Smooth muscle cell (in vitro differentiated cells): ENCODE measurements at regions not wholly inside any gene's neighbourhood (a gene's known extent, or its start where the extent isn't known, plus 50 kb on each side); places are given as distances from the start of the nearest gene placed in this dataset.

Experiments
- DNase-seq: peaks from one replicate; lab custom pipeline; 2025; ENCODE audit not compliant: unreplicated experiment; lab: John Stamatoyannopoulos, UW
- H2AFZ ChIP-seq: fragments of 200-600 bp; sonication (generic); 2 replicates; pipeline ENCODE4 v1.6.0; 2016; ENCODE audit warnings: antibody characterized with exemption, low read depth, mild to moderate bottlenecking
- H3F3A ChIP-seq: fragments of 200-600 bp; sonication (generic); 2 replicates; pipeline ENCODE4 v1.6.0; 2017; ENCODE audit warnings: antibody characterized with exemption, low read depth
- H3K27ac ChIP-seq: fragments of 200-600 bp; sonication (generic); 2 replicates; pipeline ENCODE4 v1.5.1; 2016; ENCODE audit warnings: low read depth, mild to moderate bottlenecking
- H3K27me3 ChIP-seq: fragments of 200-600 bp; sonication (generic); 2 replicates; pipeline ENCODE4 v1.6.1; 2016; ENCODE audit warnings: low read depth, mild to moderate bottlenecking
- H3K36me3 ChIP-seq: fragments of 200-600 bp; sonication (generic); 2 replicates; pipeline ENCODE4 v1.5.1; 2016; ENCODE audit warnings: low read depth
- H3K4me1 ChIP-seq: fragments of 200-600 bp; sonication (generic); 2 replicates; pipeline ENCODE4 v1.5.1; 2016; ENCODE audit warnings: low read depth
- H3K4me2 ChIP-seq: fragments of 200-600 bp; sonication (generic); 2 replicates; pipeline ENCODE4 v1.6.0; 2016; ENCODE audit warnings: mild to moderate bottlenecking
- H3K4me3 ChIP-seq: fragments of 200-600 bp; sonication (generic); 2 replicates; pipeline ENCODE4 v1.5.1; 2016; ENCODE audit warnings: mild to moderate bottlenecking
- H3K79me2 ChIP-seq: fragments of 200-600 bp; sonication (generic); 2 replicates; pipeline ENCODE4 v1.6.0; 2016; ENCODE audit warnings: low read depth, mild to moderate bottlenecking
- H3K9ac ChIP-seq: fragments of 200-600 bp; sonication (generic); 2 replicates; pipeline ENCODE4 v1.6.0; 2016; ENCODE audit warnings: low read depth
- H3K9me3 ChIP-seq: fragments of 200-600 bp; sonication (generic); replicated peaks from 2 replicates; pipeline ENCODE4 v1.5.1; 2016; ENCODE audit warnings: low read depth
- H4K20me1 ChIP-seq: fragments of 200-600 bp; sonication (generic); 2 replicates; pipeline ENCODE4 v1.6.0; 2016; ENCODE audit warnings: low read depth
- WGBS: methylation state at CpG from one replicate; pipeline ENCODE4 v1.1.7; 2016; ENCODE audit warnings: low lambda C conversion rate; 5-methylcytosine and 5-hydroxymethylcytosine counted together
- TF ChIP-seq, protein P1 (sequence below): fragments of 200-600 bp; sonication (generic); IDR thresholded peaks from 2 replicates; pipeline ENCODE4 v1.5.1; 2017; ENCODE audit warnings: borderline replicate concordance, mild to moderate bottlenecking, antibody characterized with exemption; ENCODE audit not compliant: insufficient read depth, poor library complexity, severe bottlenecking

DNA sequence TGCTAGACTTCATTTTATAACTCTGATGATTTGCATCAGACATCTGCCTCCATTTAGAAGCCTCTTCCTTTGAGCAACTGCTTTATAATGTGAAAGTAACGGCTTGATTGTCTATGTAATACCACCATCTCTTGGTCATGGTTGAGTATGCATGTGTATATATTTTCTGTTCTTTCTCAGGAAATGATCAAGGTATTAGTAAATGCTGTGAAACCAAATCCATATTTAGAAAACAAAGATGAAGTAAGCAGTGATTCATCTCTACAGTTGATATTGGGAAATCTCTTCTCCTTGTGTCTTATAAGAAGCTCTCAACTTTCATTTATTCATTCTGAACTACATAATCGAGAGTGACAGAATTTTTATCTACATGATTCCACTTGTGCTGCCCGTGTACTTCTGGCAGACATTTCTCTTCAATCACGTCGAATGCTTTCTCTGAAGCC lies 104.6 kb upstream of the ANO3 start:
- no peak for DNase-seq
- Histone ChIP-seq H2AFZ (no peak overlapping the region), H3K27ac (no peak overlapping the region)

GRCh38 chr11:26227883-26228502 lies 103.9 kb upstream of the ANO3 start:
- 77% methylated on average over 3 of the region's 3 CpGs for WGBS
- no peak overlapping the region for H3K4me2 ChIP-seq
- no peak overlapping the region for H3K4me3 ChIP-seq
- TF ChIP-seq, protein P1, sequence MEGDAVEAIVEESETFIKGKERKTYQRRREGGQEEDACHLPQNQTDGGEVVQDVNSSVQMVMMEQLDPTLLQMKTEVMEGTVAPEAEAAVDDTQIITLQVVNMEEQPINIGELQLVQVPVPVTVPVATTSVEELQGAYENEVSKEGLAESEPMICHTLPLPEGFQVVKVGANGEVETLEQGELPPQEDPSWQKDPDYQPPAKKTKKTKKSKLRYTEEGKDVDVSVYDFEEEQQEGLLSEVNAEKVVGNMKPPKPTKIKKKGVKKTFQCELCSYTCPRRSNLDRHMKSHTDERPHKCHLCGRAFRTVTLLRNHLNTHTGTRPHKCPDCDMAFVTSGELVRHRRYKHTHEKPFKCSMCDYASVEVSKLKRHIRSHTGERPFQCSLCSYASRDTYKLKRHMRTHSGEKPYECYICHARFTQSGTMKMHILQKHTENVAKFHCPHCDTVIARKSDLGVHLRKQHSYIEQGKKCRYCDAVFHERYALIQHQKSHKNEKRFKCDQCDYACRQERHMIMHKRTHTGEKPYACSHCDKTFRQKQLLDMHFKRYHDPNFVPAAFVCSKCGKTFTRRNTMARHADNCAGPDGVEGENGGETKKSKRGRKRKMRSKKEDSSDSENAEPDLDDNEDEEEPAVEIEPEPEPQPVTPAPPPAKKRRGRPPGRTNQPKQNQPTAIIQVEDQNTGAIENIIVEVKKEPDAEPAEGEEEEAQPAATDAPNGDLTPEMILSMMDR, result no peak
- H3K27me3 ChIP-seq, result no peaks in the 10 kb centered on the region
- no peak overlapping the region for H3K9ac ChIP-seq
- H3K4me1 ChIP-seq, result no peaks in the 10 kb centered on the region
- no peak overlapping the region for H2AFZ ChIP-seq
- H3F3A ChIP-seq, result no peaks in the 10 kb centered on the region
- H4K20me1 ChIP-seq, result no peaks in the 10 kb centered on the region
- H3K9me3 ChIP-seq, result no peaks in the 10 kb centered on the region
- H3K79me2 ChIP-seq, result no peaks in the 10 kb centered on the region
- no peak for DNase-seq
- no peak overlapping the region for H3K27ac ChIP-seq
- no peaks in the 10 kb centered on the region for H3K36me3 ChIP-seq

More for the DNA sequence above, 104.6 kb upstream of the ANO3 start:
- WGBS, result 82% methylated on average over 5 of the region's 5 CpGs
- Histone ChIP-seq H3K79me2 (no peaks in the 10 kb centered on the region), H3K4me3 (no peak overlapping the region), H3K4me1 (no peaks in the 10 kb centered on the region), H3K27me3 (no peaks in the 10 kb centered on the region), H3K9me3 (no peaks in the 10 kb centered on the region), H4K20me1 (no peaks in the 10 kb centered on the region), H3K9ac (no peak overlapping the region), H3K4me2 (no peak overlapping the region), H3F3A (no peaks in the 10 kb centered on the region), H3K36me3 (no peaks in the 10 kb centered on the region)
- TF ChIP-seq, protein P1, result peak; percentile 56

DNA sequence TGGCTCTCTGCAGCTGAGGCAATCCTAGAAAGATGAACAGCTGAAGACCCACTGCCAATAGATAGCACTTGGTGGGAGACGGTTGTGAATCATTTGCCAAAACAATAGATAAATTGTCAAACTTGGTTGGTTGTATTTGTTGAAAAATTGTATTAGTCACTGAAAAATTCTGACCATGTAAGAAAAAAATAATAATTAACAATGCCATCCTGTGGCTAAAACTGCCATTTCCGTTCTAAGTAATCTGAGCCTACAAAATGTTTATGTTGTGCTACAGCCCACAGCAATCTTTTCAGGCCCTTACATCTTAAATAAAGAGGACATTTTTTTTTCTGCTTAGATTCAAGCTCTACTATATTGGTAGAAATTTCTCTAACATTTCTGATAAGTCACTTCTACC lies 103.2 kb upstream of the ANO3 start:
- H3K27me3 ChIP-seq, result no peaks in the 10 kb centered on the region
- no peak overlapping the region for H2AFZ ChIP-seq
- DNase-seq, result no peak
- no peaks in the 10 kb centered on the region for H3K4me1 ChIP-seq
- no peak overlapping the region for H3K9ac ChIP-seq
- no peaks in the 10 kb centered on the region for H4K20me1 ChIP-seq
- H3F3A ChIP-seq, result no peaks in the 10 kb centered on the region
- 81% methylated on average over 2 of the region's 2 CpGs for WGBS
- H3K4me3 ChIP-seq, result no peak overlapping the region
- H3K27ac ChIP-seq, result no peak overlapping the region
- no peaks in the 10 kb centered on the region for H3K36me3 ChIP-seq
- no peak overlapping the region for H3K4me2 ChIP-seq
- no peaks in the 10 kb centered on the region for H3K79me2 ChIP-seq
- no peaks in the 10 kb centered on the region for H3K9me3 ChIP-seq
- TF ChIP-seq, protein P1, result no peak

GRCh38 chr11:26229257-26229656 lies 102.7 kb upstream of the ANO3 start:
- Histone ChIP-seq H2AFZ (no peak overlapping the region), H3K4me1 (no peaks in the 10 kb centered on the region), H3F3A (no peaks in the 10 kb centered on the region), H3K4me3 (no peak overlapping the region), H3K9ac (no peak overlapping the region), H3K4me2 (no peak overlapping the region), H3K27ac (no peak overlapping the region), H3K36me3 (no peaks in the 10 kb centered on the region), H3K79me2 (no peaks in the 10 kb centered on the region), H4K20me1 (no peaks in the 10 kb centered on the region), H3K9me3 (no peaks in the 10 kb centered on the region), H3K27me3 (no peaks in the 10 kb centered on the region)
- TF ChIP-seq, protein P1, result no peak
- DNase-seq, result no peak
- 92% methylated on average over 3 of the region's 3 CpGs for WGBS
